Stimulated activated CD4-positive, alpha-beta T cell treated with anti-CD3 and anti-CD28 coated beads, Interleukin-12 subunit alpha, Interleukin-12 subunit beta, amount 100 ng/mL, for 4 hours (primary cell): ENCODE measurements at regions not wholly inside any gene's neighbourhood (a gene's known extent, or its start where the extent isn't known, plus 50 kb on each side); places are given as distances from the start of the nearest gene placed in this dataset.

Experiments used
- DNase-seq: peaks from one replicate; pipeline ENCODE4 v3.0.0-alpha.2; 2020

DNA sequence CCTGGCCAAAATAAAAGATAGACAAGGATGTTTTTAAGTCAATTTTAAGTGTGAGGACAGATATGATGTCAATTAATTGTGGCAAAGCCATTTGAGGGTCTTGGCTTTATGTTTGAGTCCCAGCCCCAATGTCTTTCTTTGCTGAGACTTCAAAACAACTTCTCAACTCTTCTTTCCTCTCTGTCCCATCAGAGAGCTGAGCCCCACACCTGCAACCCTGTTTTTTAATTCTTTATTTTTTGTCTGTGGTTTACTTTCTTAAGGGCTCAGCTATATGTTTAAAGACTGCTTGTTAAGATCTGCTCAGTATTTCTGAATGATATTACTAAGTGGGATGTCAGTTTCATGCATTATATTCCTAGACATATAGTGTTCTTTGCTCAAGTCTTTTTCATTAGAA, 164.3 kb downstream of the HS3ST1 start:
- DNase-seq = no peak

DNA sequence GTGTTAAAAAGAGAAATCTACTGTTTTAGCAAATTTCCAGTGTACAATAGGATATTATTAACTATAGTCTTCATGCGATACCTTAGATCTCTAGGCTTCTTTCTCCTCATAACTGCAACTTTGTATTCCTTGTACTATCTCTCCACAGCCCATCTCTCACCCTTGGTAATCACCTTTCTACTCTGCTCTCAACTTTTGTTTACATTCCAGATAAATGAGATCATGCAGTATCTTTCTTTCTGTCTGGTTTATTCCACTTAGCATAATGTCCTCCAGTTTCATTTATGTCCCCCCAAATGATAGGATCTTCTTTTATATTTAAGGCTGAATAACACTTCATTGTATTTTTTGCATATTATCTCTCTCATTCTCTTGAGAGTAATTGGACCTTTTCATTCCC, 165.5 kb downstream of the HS3ST1 start:
- DNase-seq = no peak

DNA sequence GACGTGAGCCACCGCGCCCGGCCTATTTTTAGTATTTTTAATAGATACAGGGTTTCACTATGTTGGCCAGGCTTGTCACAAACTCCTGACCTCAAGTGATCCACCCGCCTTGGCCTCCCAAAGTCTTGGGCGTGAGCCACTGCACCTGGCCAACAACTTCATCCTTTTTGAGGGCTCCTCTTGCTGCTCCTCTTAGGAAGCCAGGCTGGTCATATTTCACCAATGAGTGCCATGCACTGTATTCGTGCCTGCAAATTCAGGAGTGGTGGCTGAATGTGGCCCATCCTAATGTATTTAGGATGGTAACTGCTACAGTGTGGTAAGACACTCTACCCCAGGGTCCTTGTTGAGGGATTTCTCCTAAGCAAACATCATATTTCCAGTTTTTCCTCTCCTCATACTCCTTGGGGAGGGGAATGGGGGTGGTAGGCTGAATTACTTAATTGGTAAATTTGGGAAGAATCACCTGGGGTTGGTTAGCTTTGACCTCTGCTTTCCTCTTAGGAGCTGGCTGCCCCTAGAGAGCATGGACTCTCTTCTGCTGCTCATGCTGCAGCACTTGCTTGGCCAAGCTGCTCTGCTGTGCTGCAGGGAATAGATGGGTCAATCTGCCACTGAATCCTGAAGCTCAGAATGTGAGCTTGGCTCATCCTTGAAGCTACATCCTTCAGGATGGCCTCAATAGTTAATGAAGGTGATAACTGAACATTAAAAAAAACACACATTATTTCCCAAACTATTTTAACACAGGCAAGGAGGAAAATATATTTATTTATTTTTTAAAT, 167.4 kb downstream of the HS3ST1 start:
- DNase-seq = no peak

DNA sequence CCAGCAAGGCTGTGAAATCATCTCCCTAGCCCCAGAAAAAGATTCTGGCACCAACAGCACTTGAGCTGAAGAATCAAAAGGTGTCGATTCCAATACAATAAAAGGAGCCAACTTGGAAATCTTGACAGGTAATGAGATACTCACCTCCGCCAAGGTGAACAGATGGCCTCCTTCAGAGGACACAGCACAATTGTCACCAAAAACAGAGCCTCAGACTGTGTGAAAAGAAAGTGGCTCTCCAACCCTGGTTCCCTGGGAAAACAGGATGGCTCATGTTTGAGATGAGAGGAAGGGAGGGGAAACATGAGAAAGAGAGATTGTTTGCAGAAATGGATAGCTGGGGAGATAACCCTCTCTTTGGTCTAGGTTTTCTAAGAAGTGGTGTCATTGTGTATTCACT, 168.9 kb downstream of the HS3ST1 start:
- no peak for DNase-seq

DNA sequence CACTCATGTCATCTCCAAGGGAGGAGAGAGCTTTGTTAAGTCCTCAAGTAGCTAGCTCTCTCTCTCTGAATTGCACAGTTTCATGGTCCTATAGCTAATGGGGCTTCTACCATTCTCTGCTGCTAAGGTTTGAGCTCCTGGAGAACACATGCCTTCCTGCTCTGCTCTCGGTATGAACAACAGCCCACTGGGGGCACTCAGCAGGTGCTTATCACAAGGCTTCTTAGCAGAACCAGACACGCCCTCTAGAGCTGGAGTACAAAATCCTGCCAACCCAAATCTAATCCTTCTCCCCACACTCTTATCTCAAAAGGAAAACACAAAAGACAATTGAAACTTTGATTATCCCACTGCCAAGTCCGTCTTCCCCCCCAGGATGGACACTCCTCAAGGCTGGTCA, 176.5 kb downstream of the HS3ST1 start:
- no peak for DNase-seq

DNA sequence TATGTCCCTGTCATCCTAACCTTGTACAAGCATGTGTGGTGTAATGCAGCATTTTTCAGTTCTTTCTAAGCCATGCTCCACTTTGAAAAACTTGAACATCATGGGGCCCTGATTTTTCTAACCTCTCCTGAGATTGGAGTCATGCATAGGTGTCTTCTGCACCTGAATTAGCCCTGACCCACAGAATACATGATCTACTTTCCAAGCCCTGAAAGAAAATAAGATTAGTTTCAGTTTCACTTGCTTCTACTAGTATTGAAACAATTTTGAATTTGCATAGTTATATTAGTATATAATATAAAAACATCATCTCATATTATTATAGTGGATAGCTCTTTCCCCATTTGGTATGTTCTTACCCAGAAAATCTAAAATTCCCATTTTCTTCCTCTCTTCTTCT, 178.2 kb downstream of the HS3ST1 start:
- no peak for DNase-seq

DNA sequence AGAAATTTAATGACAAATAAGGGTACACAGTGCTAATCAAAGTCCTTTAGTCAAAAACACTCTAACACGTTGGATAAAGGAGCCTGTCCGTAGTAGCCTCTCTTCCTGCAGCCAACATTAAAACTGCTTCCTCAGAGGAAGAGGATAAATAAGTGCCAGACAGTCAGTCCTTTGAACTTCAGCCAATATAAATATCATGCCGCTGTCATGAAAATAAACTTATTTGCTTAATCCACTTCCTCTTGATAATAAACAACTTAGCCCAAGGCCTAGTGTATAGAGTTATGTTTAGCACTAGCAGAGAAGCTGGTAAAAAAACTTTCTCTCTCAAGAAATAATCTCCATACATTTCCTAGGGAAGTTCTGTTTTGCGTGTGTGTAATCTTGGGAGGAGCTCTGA, 196.7 kb downstream of the HS3ST1 start:
- DNase-seq = no peak

DNA sequence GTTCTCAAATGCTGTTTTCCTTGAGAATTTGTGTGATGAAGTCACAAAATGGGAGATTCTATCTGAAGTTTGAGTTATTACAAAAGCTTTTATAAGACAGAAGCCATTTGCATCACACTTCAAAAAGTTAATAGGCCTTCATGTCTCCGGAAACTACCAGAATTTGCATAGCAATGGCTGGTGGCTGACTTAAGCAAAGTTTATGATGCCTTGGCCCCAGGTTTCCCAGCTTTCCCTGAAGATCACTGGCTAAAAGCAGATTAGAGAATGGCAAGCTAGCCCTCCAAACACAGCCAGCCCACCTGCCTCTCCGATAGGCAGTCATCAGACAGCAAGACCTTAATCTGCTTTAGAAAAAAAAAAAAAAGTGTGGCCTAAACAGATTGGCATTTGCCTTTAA, 197.8 kb downstream of the HS3ST1 start:
- DNase-seq = no peak

DNA sequence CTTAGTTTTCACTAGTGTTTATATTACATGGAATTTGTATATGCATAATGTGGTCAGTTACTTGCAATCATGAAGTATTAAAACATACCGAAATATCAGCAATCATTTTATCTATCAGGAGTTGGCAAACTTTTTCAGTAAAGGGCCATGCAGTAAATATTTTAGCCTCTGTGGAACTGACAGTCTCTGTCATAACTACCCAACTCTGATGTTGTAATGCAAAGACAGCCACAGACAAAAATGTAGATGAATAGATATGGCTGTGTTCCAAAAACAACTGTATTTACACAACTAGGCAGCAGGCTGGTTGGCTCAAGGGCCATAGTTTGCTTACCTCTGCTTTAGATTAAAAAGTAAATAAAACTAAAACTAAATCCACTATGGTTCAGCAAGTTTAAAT, 200.2 kb downstream of the HS3ST1 start:
- DNase-seq = no peak

DNA sequence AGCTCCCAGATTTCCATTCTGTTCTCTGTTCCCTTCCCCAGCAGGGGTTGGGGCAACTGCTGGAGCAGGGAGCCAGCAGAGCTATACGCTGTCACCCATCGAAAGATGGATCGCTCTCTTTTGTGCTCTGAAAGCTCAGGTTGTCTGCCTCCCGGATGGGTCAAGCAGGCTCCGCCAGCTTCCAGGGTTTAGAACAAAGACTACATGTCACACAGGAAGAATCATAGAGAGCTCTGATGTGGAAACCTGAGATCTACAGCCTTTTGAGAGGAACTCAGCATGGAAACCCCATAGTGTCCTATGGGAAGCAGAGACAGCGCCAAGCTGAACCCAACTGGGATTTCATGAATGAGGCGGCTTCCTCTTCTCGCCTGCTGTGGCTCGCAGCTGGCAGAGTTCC, 205.4 kb downstream of the HS3ST1 start:
- no peak for DNase-seq

DNA sequence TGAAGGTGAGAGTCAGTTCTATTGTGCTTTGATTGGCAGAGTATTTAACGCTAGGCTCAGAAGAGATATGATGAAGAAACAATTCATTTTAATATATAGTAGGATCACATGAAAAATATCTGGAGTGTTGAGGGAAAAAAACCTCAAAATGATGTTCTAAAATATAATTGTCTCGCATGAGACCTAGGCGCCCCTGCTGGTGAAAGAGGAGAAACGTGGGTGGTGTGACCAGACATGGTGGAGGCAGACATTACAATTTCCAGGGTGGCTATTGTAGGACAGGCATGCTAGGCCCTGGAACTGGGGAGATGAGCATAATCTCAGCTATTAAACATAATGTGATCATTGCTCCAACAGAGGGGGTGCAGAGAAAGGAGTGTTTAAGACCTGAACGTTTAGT, 210.0 kb downstream of the HS3ST1 start:
- no peak for DNase-seq

DNA sequence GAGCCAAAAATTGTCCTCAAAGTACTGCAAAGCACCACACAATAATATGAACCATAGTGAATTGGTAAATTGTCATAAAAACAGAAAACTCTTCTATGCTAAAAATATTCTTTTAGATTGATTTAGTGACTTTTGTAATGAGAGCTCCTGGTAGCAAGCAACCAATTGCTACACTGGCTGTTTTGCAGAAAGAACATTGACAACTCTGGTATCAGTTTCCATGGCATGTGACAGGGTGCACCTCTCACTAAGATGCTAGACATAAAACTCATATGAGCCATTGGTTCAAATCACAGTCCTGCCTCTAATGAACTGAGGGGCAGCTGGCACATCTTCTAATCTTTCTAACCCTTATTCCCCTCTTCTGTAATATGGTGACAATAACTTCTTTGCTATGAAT, 212.2 kb downstream of the HS3ST1 start:
- DNase-seq = no peak

DNA sequence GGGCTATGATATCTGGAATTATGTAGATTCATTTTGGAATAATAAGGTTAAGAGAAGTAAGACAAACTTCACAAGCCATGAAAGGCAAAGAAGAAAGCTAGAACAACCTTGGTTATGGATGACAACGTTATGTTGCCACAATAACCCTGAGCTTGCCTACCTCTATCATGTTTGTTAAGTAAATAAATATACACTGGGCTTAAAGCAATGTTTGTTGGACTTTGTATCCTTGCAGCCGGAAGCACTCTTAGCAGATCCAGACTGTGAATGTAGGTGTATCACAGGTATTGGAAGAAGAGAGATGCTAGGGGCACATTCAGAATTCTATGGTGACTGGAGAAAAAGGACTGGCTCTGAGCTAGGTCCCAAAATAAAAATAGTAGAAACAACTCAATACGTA, 214.4 kb downstream of the HS3ST1 start:
- no peak for DNase-seq

DNA sequence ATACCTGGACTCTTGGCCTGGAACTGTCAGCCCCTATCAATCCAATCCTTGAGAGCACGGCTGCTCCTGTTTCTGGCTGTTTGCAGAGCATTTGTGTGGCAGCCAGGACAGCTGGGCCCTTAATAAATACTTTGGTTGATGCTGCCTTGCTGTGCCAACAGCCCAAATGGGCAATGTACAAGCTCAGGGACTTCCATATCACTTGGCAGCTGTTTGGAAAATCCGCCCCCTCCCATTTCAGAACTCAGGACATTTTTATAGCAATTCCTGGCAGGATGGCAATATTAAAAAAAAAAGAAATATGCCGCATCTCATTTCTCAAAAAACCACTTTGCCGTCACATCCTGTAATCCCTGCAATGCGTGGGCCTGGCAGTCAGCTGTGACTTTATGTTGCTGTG, 218.9 kb downstream of the HS3ST1 start:
- no peak for DNase-seq

DNA sequence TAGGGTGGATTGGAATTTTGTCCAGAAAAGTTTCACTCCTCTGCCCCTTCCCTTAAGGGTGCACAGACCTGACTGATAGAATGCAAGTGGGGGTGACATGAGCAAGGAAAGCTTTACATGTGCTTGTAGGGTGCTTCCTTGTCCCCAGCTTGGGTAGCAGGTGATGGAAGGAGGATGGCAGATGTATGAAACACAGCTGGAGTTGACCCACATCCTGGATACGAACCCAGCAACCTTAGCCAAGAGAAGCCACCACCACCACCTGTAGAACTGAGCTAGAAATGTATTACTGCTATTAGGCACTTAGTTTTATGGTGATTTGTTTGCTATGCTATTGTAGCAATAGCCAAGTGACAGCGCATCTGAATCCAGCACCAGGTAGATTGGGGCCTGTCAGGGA, 227.4 kb downstream of the HS3ST1 start:
- DNase-seq = no peak

DNA sequence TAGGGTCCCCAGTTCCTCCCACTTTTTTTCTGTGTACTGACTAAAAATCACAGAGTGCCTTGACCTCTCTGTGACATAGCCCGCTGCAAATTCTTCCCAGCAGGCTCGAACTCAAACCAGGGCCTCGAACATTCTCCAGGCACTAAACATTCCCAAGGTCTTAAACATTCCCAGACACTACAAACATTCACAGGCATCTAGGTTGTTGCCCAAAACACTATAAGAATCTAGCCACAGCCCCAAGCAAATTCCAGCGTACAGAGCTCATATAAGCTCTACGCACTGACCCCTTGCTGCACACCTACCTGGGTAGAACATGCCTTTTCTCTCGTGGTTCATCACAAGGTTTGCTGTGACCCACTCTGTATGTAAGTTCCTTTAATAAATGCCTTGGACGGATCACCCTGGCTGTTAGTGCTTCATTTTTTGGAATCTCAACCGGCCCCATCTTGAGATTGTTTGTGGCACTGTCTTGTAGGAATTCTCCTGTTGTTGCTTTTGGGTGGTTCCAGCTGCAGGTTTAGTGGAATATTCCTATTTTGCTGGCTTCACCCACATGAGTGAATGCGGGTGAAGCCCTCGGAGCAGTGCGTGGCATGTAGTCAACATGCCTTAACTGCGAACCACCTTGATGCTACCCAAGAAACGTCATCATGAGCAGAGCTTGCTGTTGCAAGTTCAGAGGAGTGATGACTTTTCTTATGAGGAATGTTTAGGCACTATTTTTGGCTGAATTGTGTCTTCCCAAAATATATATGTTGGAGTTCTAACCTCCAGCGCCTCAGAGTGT, 230.0 kb downstream of the HS3ST1 start:
- no peak for DNase-seq

DNA sequence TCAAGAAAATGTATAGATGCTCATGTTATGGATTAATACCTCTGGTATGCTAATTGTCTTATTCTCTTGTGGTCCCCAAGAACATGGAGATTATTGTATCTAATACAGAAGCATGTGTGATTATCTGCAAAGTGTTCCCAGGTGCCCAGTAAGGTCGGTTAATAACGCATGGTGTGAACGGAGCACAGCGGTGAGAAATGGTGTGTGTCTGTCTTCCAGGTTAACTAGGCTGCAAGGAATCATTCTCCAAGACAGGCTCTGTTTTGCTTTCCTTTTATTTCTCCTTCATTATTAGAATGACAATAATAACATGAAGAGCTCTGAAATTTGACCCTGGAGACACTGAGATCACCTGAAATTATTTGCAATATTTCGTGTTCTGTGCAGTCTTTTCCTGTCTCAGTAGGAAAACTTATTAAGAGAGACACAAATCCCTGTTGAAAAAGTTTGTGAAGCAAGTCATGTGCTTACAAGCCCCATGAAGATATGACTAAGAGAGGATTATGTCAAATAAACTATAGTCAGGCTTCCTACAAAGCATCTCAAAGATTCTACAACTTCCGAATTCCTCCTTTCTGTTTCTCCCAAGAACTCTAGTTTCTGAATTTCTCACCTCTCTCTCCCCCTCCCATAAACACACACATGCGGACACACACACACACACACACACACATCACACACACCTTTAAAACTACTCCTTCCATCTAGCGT, 230.9 kb downstream of the HS3ST1 start:
- no peak for DNase-seq

DNA sequence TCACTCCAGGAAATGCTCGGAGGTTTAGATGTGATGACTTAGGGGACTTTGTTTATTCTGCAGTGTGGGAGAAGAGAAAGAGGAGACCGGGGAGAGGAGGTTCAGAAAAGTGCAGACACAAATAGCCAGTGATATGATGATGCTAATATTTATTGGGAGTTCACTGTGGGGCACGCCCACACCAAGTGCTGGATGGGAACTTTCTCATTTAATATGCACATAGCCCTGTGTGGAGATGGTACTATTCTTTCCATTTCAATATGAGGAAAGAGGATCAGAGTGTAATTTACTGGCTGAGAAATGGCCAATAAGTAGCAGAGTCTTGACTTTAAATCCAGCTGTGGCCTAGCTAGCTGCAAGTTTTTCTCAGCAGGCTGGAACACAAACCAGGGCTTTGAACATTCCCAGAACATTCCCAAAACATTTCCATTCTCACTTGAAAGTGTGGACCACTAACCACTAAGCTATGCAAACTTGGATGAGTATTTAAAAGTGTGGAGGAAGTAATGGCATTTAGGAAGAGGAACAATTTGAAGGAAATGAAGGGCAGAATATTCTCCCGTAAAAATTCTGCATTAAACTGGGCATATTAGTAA, 231.7 kb downstream of the HS3ST1 start:
- DNase-seq = no peak

DNA sequence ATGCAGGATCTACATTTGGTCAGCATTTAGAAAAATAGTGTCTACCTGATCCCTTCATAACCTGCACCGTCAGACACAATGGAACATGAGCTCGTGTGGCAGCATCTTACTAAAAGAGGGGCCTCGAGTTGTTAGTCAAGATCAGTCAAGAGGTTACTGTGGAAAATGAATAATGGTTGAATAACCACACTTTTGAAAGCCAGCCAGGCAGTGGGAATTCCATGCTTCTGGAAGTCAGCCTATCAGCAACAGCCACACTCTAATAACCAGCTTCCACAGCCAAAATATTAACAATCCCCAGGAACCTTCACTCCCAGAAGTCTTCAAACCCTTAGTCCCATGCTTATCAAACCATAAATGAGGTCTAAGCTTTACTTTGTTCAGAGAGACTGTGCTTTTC, 234.3 kb downstream of the HS3ST1 start:
- no peak for DNase-seq

DNA sequence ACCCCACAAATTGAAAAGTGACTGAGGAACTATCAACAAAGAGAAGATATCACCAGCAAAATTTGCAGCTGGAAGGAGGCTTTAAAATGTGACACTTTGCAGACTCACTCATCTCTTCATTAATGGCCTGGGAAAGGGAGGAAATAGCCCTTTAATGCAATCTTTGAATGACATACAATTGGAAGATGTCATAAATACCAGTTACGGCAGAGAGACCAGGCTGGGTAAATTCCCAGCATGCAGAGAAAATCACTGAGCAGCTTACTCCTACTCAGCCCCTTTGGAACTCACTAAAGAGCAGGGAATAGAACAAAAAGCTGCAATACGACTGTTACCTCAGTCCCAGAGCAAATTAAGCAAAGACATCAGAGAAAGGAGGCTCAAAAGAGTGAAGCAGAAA, 238.9 kb downstream of the HS3ST1 start:
- no peak for DNase-seq

DNA sequence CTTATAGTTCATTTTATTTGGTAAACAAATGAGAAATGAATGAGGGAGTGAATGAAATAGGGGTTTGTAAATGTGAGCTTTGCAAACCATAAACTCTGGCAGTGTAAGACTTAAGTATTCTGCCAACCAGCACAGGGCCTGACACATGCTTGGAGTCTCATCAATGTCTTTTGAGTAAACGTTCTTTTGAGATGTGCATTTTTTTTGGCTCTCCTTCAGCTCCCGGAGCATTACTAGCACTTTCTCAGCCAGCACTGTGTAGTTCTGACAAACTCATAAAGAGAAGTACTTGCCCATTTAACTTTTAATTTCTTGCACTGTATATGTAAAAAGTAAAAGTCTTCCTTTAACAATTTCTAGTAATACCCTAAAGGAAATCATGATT, 245.3 kb downstream of the HS3ST1 start:
- no peak for DNase-seq

DNA sequence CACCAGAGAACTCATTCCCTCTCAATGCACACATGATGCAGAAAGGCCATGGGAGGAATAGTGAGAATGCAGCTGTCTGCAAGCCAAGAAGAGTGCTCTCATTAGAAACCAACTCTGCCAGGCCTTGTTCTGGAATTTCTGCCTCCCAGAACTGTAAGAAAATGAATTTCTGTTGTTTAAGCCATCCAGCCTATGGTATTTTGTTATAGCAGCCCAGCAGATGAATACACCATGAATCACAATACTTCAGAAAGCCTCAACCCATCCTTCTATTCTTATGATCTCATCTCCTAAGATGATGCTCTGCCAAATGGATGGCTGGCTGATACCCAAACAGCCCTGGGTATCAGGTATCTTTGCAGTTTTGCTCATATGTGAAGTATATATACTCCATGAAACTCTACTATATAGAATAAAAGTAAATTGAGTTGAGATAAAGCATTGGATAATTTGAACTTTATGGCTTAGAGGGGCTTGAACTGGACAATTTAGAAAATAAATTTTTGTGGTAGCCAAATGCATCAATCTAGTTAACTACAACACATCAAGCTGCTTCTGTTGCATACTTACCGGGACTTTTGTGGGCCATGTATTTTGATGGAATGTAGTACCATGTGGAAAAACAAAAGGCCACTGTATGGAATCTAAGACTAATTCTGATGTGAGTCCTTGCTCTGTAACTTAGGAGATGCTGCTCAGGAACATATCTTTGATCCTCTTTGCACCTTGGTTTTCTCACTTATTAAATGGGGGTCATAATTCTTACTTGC, 245.9 kb downstream of the HS3ST1 start:
- DNase-seq = no peak

DNA sequence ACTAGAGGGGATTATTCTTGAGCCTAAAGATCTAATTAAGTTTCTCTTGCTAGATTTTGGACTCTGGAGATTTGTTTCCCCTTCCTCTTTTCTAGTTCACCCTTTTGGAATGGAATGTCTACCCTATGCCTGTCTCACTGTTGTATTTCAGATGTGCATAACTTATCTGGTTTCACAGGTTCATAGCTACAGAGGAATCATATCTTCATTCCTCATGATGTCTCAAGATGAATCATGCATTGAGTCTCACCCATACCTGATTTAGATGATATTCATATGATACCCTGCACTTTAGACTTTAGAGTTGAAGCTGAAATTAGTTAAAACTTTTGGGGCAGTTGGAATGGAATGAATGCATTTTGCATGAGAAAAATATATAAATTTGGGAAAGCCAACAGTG, 246.7 kb downstream of the HS3ST1 start:
- no peak for DNase-seq
